NT2/D1 (cell line): ENCODE measurements at regions not wholly inside any gene's neighbourhood (a gene's known extent, or its start where the extent isn't known, plus 50 kb on each side); places are given as distances from the start of the nearest gene placed in this dataset.

Source experiments
- YY1 ChIP-seq: IDR thresholded peaks from 2 replicates; pipeline ENCODE4 v1.6.1; 2011; ENCODE audit not compliant: insufficient read length, insufficient read depth
- ZNF274 ChIP-seq: IDR thresholded peaks from 2 replicates; pipeline ENCODE4 v1.6.1; 2011; ENCODE audit warnings: mild to moderate bottlenecking, low read depth, low read length

DNA sequence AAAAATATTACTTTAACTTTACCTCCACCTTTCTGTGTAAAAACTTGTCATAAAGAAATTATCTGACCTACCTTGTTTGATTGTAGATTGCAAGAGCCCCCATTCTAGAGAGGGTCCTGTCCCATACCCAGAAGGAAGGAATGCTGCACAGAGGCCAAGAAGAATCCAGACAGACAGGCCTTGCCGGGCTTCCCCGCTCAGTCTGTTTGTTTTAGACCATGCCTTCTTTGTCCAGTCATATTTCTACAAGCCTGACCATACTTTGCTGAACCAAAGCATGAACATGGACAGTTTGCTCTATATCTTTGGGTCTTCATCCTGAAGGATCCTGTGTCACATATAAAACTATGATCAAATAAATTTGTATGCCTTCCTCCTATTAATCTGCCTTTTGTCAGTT, 95.8 kb upstream of the MYCBP2 start:
- TF ChIP-seq ZNF274 (no peak), YY1 (no peak)
